ENCODE measurements at regions not wholly inside any gene's neighbourhood (a gene's known extent, or its start where the extent isn't known, plus 50 kb on each side); places are given as distances from the start of the nearest gene placed in this dataset.

GRCh38 chr3:187520027-187520945, 149.9 kb downstream of the SST start:
- in situ Hi-C loops (cut with MboI): no loop called here
- no peak overlapping the region for H3K27ac ChIP-seq
- WGBS, 2 experiments (ENCODE audit: low coverage in 1 of 2, low lambda C conversion rate in 2 of 2, missing lambda C conversion rate in 2 of 2): 60 to 65% methylated on average over 9 of the region's 9 CpGs
- 0 out of 2 replicates have a peak overlapping the region, but pooled peaks have one; percentile 19 for H2AFZ ChIP-seq
- H3K27me3 ChIP-seq (replicated peaks; ENCODE audit: insufficient read depth): no peaks in the 10 kb centered on the region
- no peaks in the 10 kb centered on the region for H4K20me1 ChIP-seq (ENCODE audit: insufficient read depth)
- no peak overlapping the region for H3K4me3 ChIP-seq
- H3K9me3 ChIP-seq (ENCODE audit: low read depth): no peaks in the 10 kb centered on the region
- H3F3A ChIP-seq (ENCODE audit: insufficient read depth): peaks cover 17% of the 10 kb centered on the region; the same call in 1 of the 2 replicates
- peak overlapping the region; percentile 31 for H3K4me2 ChIP-seq (ENCODE audit: unreplicated experiment)
- H3K36me3 ChIP-seq (ENCODE audit: low read depth): no peaks in the 10 kb centered on the region
- no peaks in the 10 kb centered on the region for H3K9me2 ChIP-seq (ENCODE audit: insufficient read depth)
- no peak for TF ChIP-seq EZH2phosphoT487 (IDR thresholded peaks at IDR 0.05; ENCODE audit: insufficient read depth, low read depth)
- no peak for TF ChIP-seq EZH2 (IDR thresholded peaks at IDR 0.05; ENCODE audit: insufficient read depth, poor library complexity, severe bottlenecking)
- no peaks in the 10 kb centered on the region for H3K79me2 ChIP-seq (ENCODE audit: insufficient read depth)
- peak; percentile 41 for DNase-seq
- H3K4me1 ChIP-seq (ENCODE audit: insufficient read depth): peaks cover 29% of the 10 kb centered on the region
- H3K9ac ChIP-seq: no peak overlapping the region

- peak overlapping the region; percentile 31 for H3K4me2 ChIP-seq (ENCODE audit: unreplicated experiment)
- no peak for TF ChIP-seq EZH2phosphoT487 (IDR thresholded peaks at IDR 0.05; ENCODE audit: insufficient read depth, low read depth)
- TF ChIP-seq EZH2 (IDR thresholded peaks at IDR 0.05; ENCODE audit: insufficient read depth, poor library complexity, severe bottlenecking): no peak
- no peaks in the 10 kb centered on the region for H3K27me3 ChIP-seq (replicated peaks; ENCODE audit: insufficient read depth)
- H2AFZ ChIP-seq: 0 out of 2 replicates have a peak overlapping the region, but pooled peaks have one; percentile 12
- no peaks in the 10 kb centered on the region for H3K36me3 ChIP-seq (ENCODE audit: low read depth)
- 61 to 73% methylated on average over 9 of the region's 9 CpGs for WGBS, 2 experiments (ENCODE audit: low coverage in 1 of 2, low lambda C conversion rate in 2 of 2, missing lambda C conversion rate in 2 of 2)
- no peaks in the 10 kb centered on the region for H3K9me3 ChIP-seq (ENCODE audit: low read depth)
- peaks cover 17% of the 10 kb centered on the region; the same call in 1 of the 2 replicates for H3F3A ChIP-seq (ENCODE audit: insufficient read depth)
- no peaks in the 10 kb centered on the region for H3K9me2 ChIP-seq (ENCODE audit: insufficient read depth)
- H3K27ac ChIP-seq: no peak overlapping the region
- DNase-seq: peak; percentile 42
- H3K79me2 ChIP-seq (ENCODE audit: insufficient read depth): no peaks in the 10 kb centered on the region
- no peaks in the 10 kb centered on the region for H4K20me1 ChIP-seq (ENCODE audit: insufficient read depth)
- H3K4me3 ChIP-seq: no peak overlapping the region
- in situ Hi-C loops (cut with MboI): no loop called here
- H3K4me1 ChIP-seq (ENCODE audit: insufficient read depth): peaks cover 29% of the 10 kb centered on the region
- no peak overlapping the region for H3K9ac ChIP-seq
Observed at GRCh38 chr3:187519428-187519890, 150.7 kb downstream of the SST start.

- no peaks in the 10 kb centered on the region for H3K9me3 ChIP-seq (ENCODE audit: low read depth)
- no peak overlapping the region for H3K4me2 ChIP-seq (ENCODE audit: unreplicated experiment)
- no peak overlapping the region for H3K9ac ChIP-seq
- peaks cover 29% of the 10 kb centered on the region for H3K4me1 ChIP-seq (ENCODE audit: insufficient read depth)
- no peak for TF ChIP-seq EZH2phosphoT487 (IDR thresholded peaks at IDR 0.05; ENCODE audit: insufficient read depth, low read depth)
- H3K27me3 ChIP-seq (replicated peaks; ENCODE audit: insufficient read depth): no peaks in the 10 kb centered on the region
- no peak overlapping the region for H3K27ac ChIP-seq
- DNase-seq: no peak
- H3K36me3 ChIP-seq (ENCODE audit: low read depth): no peaks in the 10 kb centered on the region
- 88 to 91% methylated on average over 3 of the region's 3 CpGs for WGBS, 2 experiments (ENCODE audit: low coverage in 1 of 2, low lambda C conversion rate in 2 of 2, missing lambda C conversion rate in 2 of 2)
- H3K79me2 ChIP-seq (ENCODE audit: insufficient read depth): no peaks in the 10 kb centered on the region
- no peak overlapping the region for H3K4me3 ChIP-seq
- H4K20me1 ChIP-seq (ENCODE audit: insufficient read depth): no peaks in the 10 kb centered on the region
- no peak overlapping the region for H2AFZ ChIP-seq
- H3K9me2 ChIP-seq (ENCODE audit: insufficient read depth): no peaks in the 10 kb centered on the region
- in situ Hi-C loops (cut with MboI): no loop called here
- peaks cover 17% of the 10 kb centered on the region; the same call in 1 of the 2 replicates for H3F3A ChIP-seq (ENCODE audit: insufficient read depth)
Observed at GRCh38 chr3:187518616-187519015, 150.4 kb downstream of the RTP4 start.

GRCh38 chr3:187518207-187518606, 150.0 kb downstream of the RTP4 start:
- 43 to 49% methylated on average over 2 of the region's 2 CpGs for WGBS, 2 experiments (ENCODE audit: low coverage in 1 of 2, low lambda C conversion rate in 2 of 2, missing lambda C conversion rate in 2 of 2)
- no peak overlapping the region for H3K9ac ChIP-seq
- peaks cover 29% of the 10 kb centered on the region for H3K4me1 ChIP-seq (ENCODE audit: insufficient read depth)
- H3K27ac ChIP-seq: no peak overlapping the region
- no peak for DNase-seq
- no peaks in the 10 kb centered on the region for H4K20me1 ChIP-seq (ENCODE audit: insufficient read depth)
- H2AFZ ChIP-seq: no peak overlapping the region
- no peaks in the 10 kb centered on the region for H3K27me3 ChIP-seq (replicated peaks; ENCODE audit: insufficient read depth)
- H3K36me3 ChIP-seq (ENCODE audit: low read depth): no peaks in the 10 kb centered on the region
- no peaks in the 10 kb centered on the region for H3K79me2 ChIP-seq (ENCODE audit: insufficient read depth)
- H3K4me3 ChIP-seq: no peak overlapping the region
- H3K9me2 ChIP-seq (ENCODE audit: insufficient read depth): no peaks in the 10 kb centered on the region
- H3K4me2 ChIP-seq (ENCODE audit: unreplicated experiment): no peak overlapping the region
- H3F3A ChIP-seq (ENCODE audit: insufficient read depth): peaks cover 17% of the 10 kb centered on the region; the same call in 1 of the 2 replicates
- H3K9me3 ChIP-seq (ENCODE audit: low read depth): no peaks in the 10 kb centered on the region
- TF ChIP-seq EZH2 (IDR thresholded peaks at IDR 0.05; ENCODE audit: insufficient read depth, poor library complexity, severe bottlenecking) (no peak), EZH2phosphoT487 (IDR thresholded peaks at IDR 0.05; ENCODE audit: insufficient read depth, low read depth) (no peak)
- in situ Hi-C loops (cut with MboI): no loop called here
